IMR-90 (cell line): ENCODE measurements at regions not wholly inside any gene's neighbourhood (a gene's known extent, or its start where the extent isn't known, plus 50 kb on each side); places are given as distances from the start of the nearest gene placed in this dataset.

Source experiments
- BHLHE40 ChIP-seq: fragments of 150-350 bp; IDR thresholded peaks from 2 replicates; pipeline ENCODE4 v1.6.1; 2016; ENCODE audit warnings: mild to moderate bottlenecking, low read depth, low read length
- CEBPB ChIP-seq: IDR thresholded peaks from 2 replicates; pipeline ENCODE4 v1.6.1; 2012; ENCODE audit warnings: low read depth, low read length, improper control_type of control experiment
- CTCF ChIP-seq: conservative IDR thresholded peaks from 2 replicates; pipeline ENCODE4 v1.5.1; 2012; ENCODE audit warnings: mild to moderate bottlenecking, low read depth, low read length, improper control_type of control experiment
- MAFK ChIP-seq: IDR thresholded peaks from 2 replicates; pipeline ENCODE4 v1.6.1; 2012; ENCODE audit warnings: low read depth, low read length, improper control_type of control experiment
- MAZ ChIP-seq: IDR thresholded peaks from 2 replicates; pipeline ENCODE4 v1.6.1; 2012; ENCODE audit warnings: low read depth, mild to moderate bottlenecking, low read length, improper control_type of control experiment, moderate library complexity, borderline replicate concordance
- MXI1 ChIP-seq: IDR thresholded peaks from 2 replicates; pipeline ENCODE4 v1.6.1; 2012; ENCODE audit warnings: low read depth, mild to moderate bottlenecking, low read length, moderate library complexity, borderline replicate concordance
- NFE2L2 ChIP-seq: fragments of 150-350 bp; IDR thresholded peaks from 2 replicates; pipeline ENCODE4 v1.6.1; 2016; ENCODE audit warnings: low read depth, mild to moderate bottlenecking, low read length
- POLR2A ChIP-seq: IDR thresholded peaks from 2 replicates; pipeline ENCODE4 v1.6.1; 2012; ENCODE audit warnings: mild to moderate bottlenecking, low read depth, low read length
- RAD21 ChIP-seq: IDR thresholded peaks from 2 replicates; pipeline ENCODE4 v1.6.1; 2012; ENCODE audit warnings: low read length, improper control_type of control experiment
- RFX5 ChIP-seq: IDR thresholded peaks from 2 replicates; pipeline ENCODE4 v1.8.0; 2012; ENCODE audit warnings: low read depth, mild to moderate bottlenecking, low read length, moderate library complexity
- SMC3 ChIP-seq: fragments of 150-350 bp; IDR thresholded peaks from 2 replicates; pipeline ENCODE4 v1.6.1; 2016; ENCODE audit warnings: low read depth, mild to moderate bottlenecking, antibody characterized with exemption, low read length, moderate library complexity
- USF2 ChIP-seq: fragments of 150-350 bp; IDR thresholded peaks from 2 replicates; pipeline ENCODE4 v1.6.1; 2017; ENCODE audit warnings: mild to moderate bottlenecking, antibody characterized with exemption, low read length, low read depth

- no peak for TF ChIP-seq CTCF
- TF ChIP-seq MXI1: no peak
- TF ChIP-seq POLR2A: no peak
- TF ChIP-seq CEBPB: no peak
- TF ChIP-seq RFX5: no peak
- TF ChIP-seq BHLHE40: no peak
- no peak for TF ChIP-seq MAZ
- TF ChIP-seq USF2: no peak
- TF ChIP-seq RAD21: no peak
- TF ChIP-seq NFE2L2: no peak
- TF ChIP-seq SMC3: no peak
- TF ChIP-seq MAFK: no peak
These were observed 434.8 kb downstream of the ANKRD50 start for GRCh38 chr4:124277691-124278090.
